ENCODE measurements at regions not wholly inside any gene's neighbourhood (a gene's known extent, or its start where the extent isn't known, plus 50 kb on each side); places are given as distances from the start of the nearest gene placed in this dataset.
A peak's percentile ranks its signal among the peaks of the same experiment; 100 is the strongest.
"Not testable (repeated sequence)": the region's sequence is repeated elsewhere in the genome, so short reads cannot be mapped to it uniquely, and the experiment has no call there.

GRCh38 chr17:30686538-30687479 is 137.7 kb downstream of the CRLF3 start:
- DNase-seq (ENCODE audit: low spot score), result peak; percentile 46

GRCh38 chr17:30682280-30682679 is 142.2 kb downstream of the CRLF3 start:
- DNase-seq (ENCODE audit: low spot score), result not testable (repeated sequence)

- not testable (repeated sequence) for DNase-seq (ENCODE audit: low spot score)
Observed at GRCh38 chr17:30680681-30681080, 143.8 kb downstream of the CRLF3 start.

GRCh38 chr17:30677550-30678249 is 146.8 kb downstream of the CRLF3 start:
- no peak for DNase-seq (ENCODE audit: low spot score)

GRCh38 chr17:30675777-30676492 is 148.6 kb downstream of the CRLF3 start:
- not testable (repeated sequence) for DNase-seq (ENCODE audit: low spot score)

- DNase-seq (ENCODE audit: low spot score), result not testable (repeated sequence)
Observed at GRCh38 chr17:30669217-30669649, 155.3 kb downstream of the CRLF3 start.

- not testable (repeated sequence) for DNase-seq (ENCODE audit: low spot score)
Observed at GRCh38 chr17:30668360-30669181, 155.9 kb downstream of the CRLF3 start.

GRCh38 chr17:30667657-30668359 is 156.7 kb downstream of the CRLF3 start:
- DNase-seq (ENCODE audit: low spot score), result peak; percentile 95

GRCh38 chr17:30666838-30667656 is 157.4 kb downstream of the CRLF3 start:
- not testable (repeated sequence) for DNase-seq (ENCODE audit: low spot score)

GRCh38 chr17:30663727-30664455 is 160.6 kb downstream of the CRLF3 start:
- DNase-seq (ENCODE audit: low spot score), result not testable (repeated sequence)

- not testable (repeated sequence) for DNase-seq (ENCODE audit: low spot score)
Observed at GRCh38 chr17:30657148-30657547, 167.3 kb downstream of the CRLF3 start.

- not testable (repeated sequence) for DNase-seq (ENCODE audit: low spot score)
Observed at GRCh38 chr17:30653038-30653437, 171.5 kb downstream of the CRLF3 start.

GRCh38 chr17:30650149-30650548 is 172.9 kb downstream of the GOSR1 start:
- DNase-seq (ENCODE audit: low spot score), result not testable (repeated sequence)

- DNase-seq (ENCODE audit: low spot score), result not testable (repeated sequence)
Observed at GRCh38 chr17:30648015-30648620, 170.9 kb downstream of the GOSR1 start.

- not testable (repeated sequence) for DNase-seq (ENCODE audit: low spot score)
Observed at GRCh38 chr17:30645875-30646274, 168.7 kb downstream of the GOSR1 start.

GRCh38 chr17:30644713-30645112 is 167.5 kb downstream of the GOSR1 start:
- DNase-seq (ENCODE audit: low spot score), result not testable (repeated sequence)

- not testable (repeated sequence) for DNase-seq (ENCODE audit: low spot score)
Observed at GRCh38 chr17:30644287-30644686, 167.1 kb downstream of the GOSR1 start.

GRCh38 chr17:30641428-30641827 is 164.2 kb downstream of the GOSR1 start:
- DNase-seq (ENCODE audit: low spot score), result not testable (repeated sequence)

All from umbilical cord (tissue), 1 donor.